GM23338 (cell line): ENCODE measurements at regions not wholly inside any gene's neighbourhood (a gene's known extent, or its start where the extent isn't known, plus 50 kb on each side); places are given as distances from the start of the nearest gene placed in this dataset. TPM values are rescaled to one million over a fixed set of nuclear protein-coding genes. Genes with fewer than 3 reads are reported as not detected.

Experiments used
- small RNA-seq: library from RNA; depleted of rRNA; stranded (forward); fragments of <200 nt; gene quantifications from one replicate; pipeline ENCODE3, GENCODE V24; 2014; ENCODE audit warnings: low replicate concordance

Small RNA genes lying in the stretch of these regions (small RNA-seq; reads per million reads assigned to genes)
- gene RNU6-1319P = not detected
